EH (cell line): ENCODE measurements at regions not wholly inside any gene's neighbourhood (a gene's known extent, or its start where the extent isn't known, plus 50 kb on each side); places are given as distances from the start of the nearest gene placed in this dataset.

Source experiments
- DNase-seq: peaks from one replicate; pipeline ENCODE4 v3.0.0-alpha.2; 2015; ENCODE audit warnings: low read depth

DNA sequence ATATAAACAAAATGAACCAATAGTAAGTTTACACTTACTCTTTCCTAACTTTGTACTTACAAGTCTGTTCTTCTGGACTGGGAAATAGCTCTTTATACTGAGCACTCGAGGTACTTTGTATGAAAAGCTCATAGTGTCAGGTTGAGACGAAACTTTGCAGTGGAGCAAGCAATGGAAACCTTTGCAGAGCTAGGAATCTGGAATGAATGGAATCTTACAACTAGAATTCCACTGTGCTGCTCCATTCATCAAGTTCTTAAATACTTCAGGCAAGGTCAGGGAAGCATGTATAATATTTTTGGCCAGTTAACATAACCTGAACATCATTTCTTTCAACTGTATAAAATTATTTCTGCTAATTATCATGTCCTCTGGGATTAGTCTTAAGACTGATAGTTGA, 1327.5 kb upstream of the FLRT2 start:
- no peak for DNase-seq

DNA sequence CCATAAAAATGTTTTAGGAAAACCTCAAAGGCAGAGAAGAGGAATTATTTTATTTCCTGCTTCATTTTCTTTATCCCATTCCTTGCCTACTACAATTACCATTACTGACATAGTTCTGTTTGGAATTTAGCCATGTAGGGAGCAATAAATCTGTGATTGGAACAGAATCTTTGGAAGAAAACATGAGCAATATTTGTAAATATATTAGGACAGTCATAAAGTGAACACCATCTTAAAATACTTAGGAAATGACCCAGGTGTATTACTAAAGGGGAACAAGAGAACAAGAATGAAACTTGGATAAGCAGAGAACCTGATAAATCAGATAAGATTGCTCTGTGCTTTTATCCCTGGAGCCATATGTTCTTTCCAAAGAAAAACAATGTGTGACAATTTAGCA, 1326.0 kb upstream of the FLRT2 start:
- no peak for DNase-seq

GRCh38 chr14:84208451-84208850, 1321.5 kb upstream of the FLRT2 start:
- DNase-seq, result no peak

GRCh38 chr14:84209031-84209430, 1320.9 kb upstream of the FLRT2 start:
- no peak for DNase-seq

DNA sequence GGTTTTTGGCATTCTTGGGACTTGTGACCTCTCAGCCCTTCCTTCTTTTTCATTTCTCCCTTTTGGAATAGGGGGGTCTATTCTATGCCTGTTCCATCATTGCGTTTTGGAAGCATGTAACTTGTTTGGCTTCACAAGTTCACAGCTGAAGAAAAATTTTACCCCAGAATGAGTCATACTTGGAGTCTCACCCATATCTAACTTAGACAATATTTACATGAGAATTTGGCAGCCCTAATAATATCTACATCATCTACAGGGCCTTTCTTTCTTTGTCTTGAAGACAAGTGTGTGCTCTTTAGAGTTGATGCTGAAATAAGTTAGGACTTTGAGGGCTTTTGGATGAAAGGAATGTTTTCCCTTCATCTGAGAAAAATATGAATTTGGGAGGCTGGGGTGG, 1312.9 kb upstream of the FLRT2 start:
- DNase-seq, result no peak

DNA sequence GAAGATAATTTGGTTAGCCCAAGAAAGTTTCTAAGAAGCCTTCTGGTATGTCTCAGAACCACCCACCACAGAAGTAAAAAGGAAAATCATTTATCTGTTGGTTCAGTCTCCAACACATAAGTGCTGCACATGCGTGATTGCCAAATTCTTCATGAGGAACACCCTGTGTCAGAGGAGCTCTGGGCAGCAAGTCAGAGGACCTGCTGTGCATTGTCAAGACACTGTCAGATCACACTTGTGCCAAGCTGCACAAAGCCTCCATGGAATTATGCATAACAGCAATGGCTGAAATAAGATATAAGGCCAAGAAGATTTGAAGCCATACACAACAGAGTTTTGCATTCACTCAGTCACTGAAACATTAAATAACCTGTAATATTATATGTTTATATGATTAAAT, 1304.7 kb upstream of the FLRT2 start:
- no peak for DNase-seq

GRCh38 chr14:84228702-84229101, 1301.2 kb upstream of the FLRT2 start:
- no peak for DNase-seq

DNA sequence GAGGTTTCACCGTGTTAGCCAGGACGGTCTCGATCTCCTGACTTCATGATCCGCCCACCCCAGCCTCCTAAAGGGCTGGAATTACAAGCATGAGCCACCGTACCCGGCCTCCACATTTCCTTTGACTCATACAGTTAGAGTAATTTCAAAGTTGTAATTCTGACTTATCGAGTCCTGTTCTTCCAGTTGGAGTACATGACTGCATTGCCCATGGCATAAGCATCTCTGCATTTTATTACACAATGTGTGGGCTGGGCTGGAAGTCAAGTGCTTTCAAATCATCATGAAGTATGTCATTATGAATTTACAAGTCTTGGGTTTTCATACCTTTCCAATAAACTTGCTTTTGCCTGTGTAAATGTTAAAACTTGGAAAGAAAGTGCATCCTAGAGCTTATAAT, 1295.7 kb upstream of the FLRT2 start:
- no peak for DNase-seq

DNA sequence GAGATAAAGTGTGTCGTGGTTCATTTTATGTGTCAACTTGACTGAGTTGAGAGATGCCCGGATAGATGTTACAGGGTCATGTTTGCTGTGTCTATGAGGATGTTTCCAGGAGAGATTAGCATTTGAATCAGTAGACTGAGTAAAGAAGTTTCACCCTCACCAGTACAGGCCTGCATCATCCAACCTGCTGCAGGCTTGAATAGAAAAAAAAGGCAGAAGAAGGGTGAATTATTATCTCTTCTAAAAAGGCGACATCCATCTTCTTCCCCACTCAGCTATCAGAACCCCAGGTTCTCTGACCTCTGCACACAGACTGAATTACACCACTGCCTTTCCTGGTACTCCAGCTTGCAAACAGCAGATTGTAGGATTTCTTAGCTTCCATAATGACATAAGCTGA, 1293.7 kb upstream of the FLRT2 start:
- no peak for DNase-seq

DNA sequence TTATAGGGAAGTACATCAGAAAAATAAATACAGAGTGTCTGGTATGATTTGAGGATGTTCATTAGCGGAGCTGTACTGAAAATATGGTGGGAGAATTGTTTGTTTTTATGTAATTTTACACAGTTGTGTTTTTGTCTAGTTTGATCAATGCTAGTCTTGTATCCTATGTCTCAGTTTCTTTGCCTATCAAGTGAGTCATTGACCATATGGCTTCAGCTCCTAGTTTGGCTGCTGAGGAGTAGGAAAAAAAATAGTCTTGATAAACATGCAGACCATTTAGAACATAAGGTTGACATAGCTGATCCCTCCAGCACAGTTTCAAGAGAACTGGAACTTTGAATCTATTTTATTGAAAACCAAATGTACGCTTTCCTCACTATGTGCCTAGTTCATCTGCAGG, 1292.1 kb upstream of the FLRT2 start:
- DNase-seq, result no peak

GRCh38 chr14:84247693-84248092, 1282.3 kb upstream of the FLRT2 start:
- DNase-seq, result no peak

DNA sequence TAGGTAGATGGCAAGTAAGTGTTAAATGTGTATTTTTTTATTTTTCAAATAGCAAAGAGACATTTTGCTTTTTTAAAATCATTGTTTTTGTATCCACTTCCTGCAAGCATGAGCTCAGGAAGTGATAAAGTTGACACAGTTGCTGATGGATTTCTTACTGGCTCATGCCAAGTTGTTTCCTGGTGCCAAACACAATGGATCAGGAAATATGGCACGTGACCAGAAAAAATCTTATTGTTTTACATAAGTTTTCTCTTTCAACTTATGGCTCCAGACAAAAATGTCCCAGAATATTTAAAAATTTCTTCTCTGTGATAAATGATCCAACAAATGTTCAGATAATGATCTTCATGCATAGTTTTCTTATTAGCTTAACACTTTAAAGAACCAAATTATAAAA, 1279.1 kb upstream of the FLRT2 start:
- no peak for DNase-seq

DNA sequence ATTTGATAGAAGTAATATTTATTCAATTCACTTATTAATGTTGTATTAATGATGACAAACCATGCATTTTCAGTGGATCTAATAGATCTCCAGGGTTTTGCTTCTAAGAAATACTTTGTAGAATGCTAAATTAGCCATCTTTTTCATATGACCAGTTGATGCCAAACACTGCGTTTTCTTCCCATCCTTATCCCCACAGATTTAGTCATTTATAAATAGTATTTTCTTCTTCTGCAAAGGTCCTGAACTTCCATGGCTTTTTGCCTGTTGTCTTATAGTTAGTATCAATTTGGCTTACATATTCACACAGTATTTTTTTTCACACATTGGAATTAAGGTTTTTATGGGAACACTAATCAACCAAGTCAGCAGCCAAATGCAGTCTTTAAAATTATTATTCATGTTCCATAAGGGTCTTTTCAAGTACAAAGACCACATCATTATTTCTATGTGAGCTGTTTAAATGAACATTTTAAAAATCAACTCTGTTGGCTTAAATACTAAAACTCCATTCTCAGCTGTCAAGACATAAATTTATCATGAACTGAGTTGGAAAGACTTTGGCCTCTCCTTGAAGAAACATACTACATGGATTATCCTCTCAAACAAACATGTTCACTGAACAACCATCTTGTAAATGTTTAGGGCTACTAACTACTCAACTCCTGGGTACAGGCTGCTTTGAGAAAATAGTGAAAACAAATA, 1278.4 kb upstream of the FLRT2 start:
- no peak for DNase-seq

GRCh38 chr14:84252706-84253105, 1277.2 kb upstream of the FLRT2 start:
- DNase-seq, result no peak

DNA sequence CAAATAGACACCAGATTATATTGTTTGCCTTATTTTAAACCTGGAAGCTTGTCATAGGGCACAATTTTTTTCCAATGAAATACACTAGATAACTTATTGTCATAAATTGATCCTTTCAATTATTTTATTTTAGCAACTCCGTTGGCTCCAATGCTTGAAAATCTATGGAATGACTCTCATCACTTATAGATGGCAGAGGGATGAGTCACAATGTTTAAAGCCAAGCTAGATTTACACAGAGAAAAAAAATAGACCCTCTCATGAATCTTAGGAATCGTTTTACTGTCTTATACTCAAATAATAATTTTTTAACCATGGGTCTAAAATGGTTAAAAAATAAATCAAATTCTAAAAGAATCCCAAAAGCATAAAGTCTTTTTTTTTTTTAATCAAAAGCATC, 1276.6 kb upstream of the FLRT2 start:
- no peak for DNase-seq

DNA sequence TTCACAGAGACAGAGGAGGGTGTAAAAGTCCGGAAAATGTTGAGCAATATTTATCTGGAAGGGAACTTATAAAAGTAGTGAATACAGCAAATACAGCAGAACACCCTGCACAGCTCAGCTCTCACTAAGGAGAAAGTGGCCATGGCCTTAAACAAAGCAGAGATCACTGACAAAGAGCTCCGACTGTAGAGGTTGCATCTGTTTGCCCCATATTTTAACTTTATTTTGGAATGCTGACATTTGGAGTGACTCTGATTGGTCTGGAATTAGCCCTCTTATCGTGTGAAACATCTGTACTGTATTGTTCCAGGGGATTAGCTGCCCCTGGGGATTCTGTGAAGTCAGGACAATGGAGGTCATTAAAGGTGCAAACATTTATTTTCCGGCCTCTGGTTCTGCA, 1275.7 kb upstream of the FLRT2 start:
- DNase-seq, result no peak

DNA sequence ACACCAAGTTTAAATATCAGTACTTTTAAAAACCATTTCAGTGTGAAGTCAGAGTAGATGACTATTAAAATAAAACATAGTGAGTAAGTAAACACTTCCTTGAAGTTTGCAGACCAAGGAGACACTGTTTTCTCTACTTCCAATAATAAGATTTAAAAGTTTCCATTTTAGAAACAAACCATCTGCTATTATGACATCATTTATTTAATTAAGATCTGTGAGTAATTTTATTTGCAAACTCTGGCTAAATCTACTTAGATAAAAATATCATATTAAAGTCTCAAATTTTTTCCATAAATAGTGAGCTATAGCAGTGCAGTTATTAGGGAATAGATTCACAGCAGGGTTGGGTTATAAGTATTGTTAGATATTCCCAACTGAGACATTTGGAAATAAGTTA, 1267.0 kb upstream of the FLRT2 start:
- no peak for DNase-seq

GRCh38 chr14:84272290-84272721, 1257.6 kb upstream of the FLRT2 start:
- DNase-seq, result no peak

DNA sequence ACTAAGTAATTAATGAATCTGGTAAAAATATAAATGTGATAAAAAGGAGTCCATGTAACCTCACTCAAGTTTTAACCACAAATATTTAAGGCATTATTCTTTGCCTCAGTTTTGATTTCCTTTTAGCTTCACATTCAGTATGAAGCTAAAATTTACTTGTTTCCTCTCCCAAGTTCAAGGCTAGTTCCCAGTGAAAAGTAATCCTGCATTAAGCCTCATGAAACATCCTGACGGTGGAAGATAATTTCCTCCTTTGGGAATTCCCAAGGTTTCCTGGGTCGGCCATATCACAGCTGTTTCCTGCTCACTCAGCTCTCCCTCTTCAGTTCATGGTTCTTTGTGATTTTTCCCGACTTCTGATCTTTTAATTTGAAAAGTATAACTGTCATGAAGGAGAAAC, 1256.8 kb upstream of the FLRT2 start:
- no peak for DNase-seq

GRCh38 chr14:84282618-84283017, 1247.3 kb upstream of the FLRT2 start:
- DNase-seq, result no peak

- no peak for DNase-seq
Observed at GRCh38 chr14:84288781-84289180, 1241.2 kb upstream of the FLRT2 start.

DNA sequence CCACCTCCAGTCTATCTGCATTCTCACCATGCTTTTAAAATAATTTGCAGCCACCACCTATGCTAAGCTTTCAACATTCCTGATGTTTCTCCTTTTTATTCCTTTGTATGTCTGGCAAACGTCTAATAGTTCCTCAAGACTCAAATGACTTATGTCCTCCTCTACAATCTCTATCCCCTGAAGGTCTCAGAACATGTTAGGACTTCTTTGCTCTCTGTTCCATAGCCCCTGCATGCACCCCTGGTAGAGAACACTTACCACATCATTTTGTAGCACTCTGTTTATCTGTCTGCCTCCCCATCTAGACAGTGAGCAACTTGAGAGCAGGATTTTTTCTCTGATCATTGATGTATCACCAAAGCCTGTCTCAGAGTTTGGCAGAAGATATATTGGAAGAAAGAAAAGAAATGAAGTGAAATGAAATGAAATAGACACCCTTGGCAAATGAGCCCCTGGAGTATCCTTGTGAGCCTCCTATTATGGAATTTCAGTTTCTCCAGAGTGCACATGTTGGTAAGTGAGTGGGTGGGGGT, 1231.2 kb upstream of the FLRT2 start:
- no peak for DNase-seq

DNA sequence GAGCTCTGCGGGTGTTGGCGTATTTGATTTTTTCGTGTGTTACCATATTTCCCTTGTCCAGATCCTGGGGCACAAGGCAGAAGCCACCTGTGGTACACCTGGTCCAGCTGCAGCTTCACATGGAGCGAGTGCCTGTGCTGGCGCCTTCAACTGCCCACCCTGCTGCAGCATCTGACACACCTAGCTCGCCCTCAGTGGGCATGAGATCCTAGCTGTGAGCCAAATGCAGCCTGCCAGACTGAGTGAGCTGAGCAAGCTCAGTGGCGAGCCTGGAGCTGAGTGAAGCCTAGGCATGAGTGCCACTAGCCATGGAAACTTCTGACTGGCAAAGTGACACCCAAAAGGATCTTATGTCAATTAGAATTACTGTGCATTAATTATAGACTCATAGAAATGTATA, 1226.8 kb upstream of the FLRT2 start:
- no peak for DNase-seq

- no peak for DNase-seq
Observed at GRCh38 chr14:84312551-84312950, 1217.4 kb upstream of the FLRT2 start.
